ENCODE measurements at regions not wholly inside any gene's neighbourhood (a gene's known extent, or its start where the extent isn't known, plus 50 kb on each side); places are given as distances from the start of the nearest gene placed in this dataset.

GRCh38 chr10:30560326-30560725, 69.2 kb downstream of the LYZL2 start:
- TF ChIP-seq CTCF (conservative IDR thresholded peaks at IDR 0.05; ENCODE audit: low read length) = no peak
- TF ChIP-seq EZH2phosphoT487 (IDR thresholded peaks at IDR 0.05; ENCODE audit: borderline replicate concordance) = no peak
- Histone ChIP-seq H3K4me3 (ENCODE audit: low read length, poor library complexity, severe bottlenecking) (no peak overlapping the region), H3K9ac (ENCODE audit: low read depth, low read length, poor library complexity, severe bottlenecking) (no peak overlapping the region), H3K4me1 (ENCODE audit: insufficient read depth, low read length, poor library complexity, severe bottlenecking) (no peaks in the 10 kb centered on the region), H4K20me1 (ENCODE audit: insufficient read depth, low read length, poor library complexity, severe bottlenecking) (no peaks in the 10 kb centered on the region), H3F3A (ENCODE audit: low read depth) (0 out of 2 replicates have a peak, but pooled peaks cover 2% of the 10 kb centered on the region), H3K4me2 (ENCODE audit: low read depth, low read length, poor library complexity, severe bottlenecking) (no peak overlapping the region), H3K9me2 (replicated peaks; ENCODE audit: low read depth, low read length) (no peaks in the 10 kb centered on the region), H3K27me3 (ENCODE audit: insufficient read depth, low read length, poor library complexity, severe bottlenecking) (no peaks in the 10 kb centered on the region), H3K36me3 (ENCODE audit: insufficient read depth, low read length) (no peaks in the 10 kb centered on the region), H3K79me2 (ENCODE audit: insufficient read depth, low read length) (no peaks in the 10 kb centered on the region), H2AFZ (ENCODE audit: low read length) (no peak overlapping the region), H3K9me3 (ENCODE audit: insufficient read depth, low read depth, low read length) (no peaks in the 10 kb centered on the region)

- H3K9me3 ChIP-seq (ENCODE audit: insufficient read depth, low read depth, low read length) = no peaks in the 10 kb centered on the region
- no peaks in the 10 kb centered on the region for H3K36me3 ChIP-seq (ENCODE audit: insufficient read depth, low read length)
- no peak overlapping the region for H3K4me3 ChIP-seq (ENCODE audit: low read length, poor library complexity, severe bottlenecking)
- H3K4me2 ChIP-seq (ENCODE audit: low read depth, low read length, poor library complexity, severe bottlenecking) = no peak overlapping the region
- TF ChIP-seq EZH2phosphoT487 (IDR thresholded peaks at IDR 0.05; ENCODE audit: borderline replicate concordance) (no peak), CTCF (conservative IDR thresholded peaks at IDR 0.05; ENCODE audit: low read length) (no peak)
- no peak overlapping the region for H3K9ac ChIP-seq (ENCODE audit: low read depth, low read length, poor library complexity, severe bottlenecking)
- H3K4me1 ChIP-seq (ENCODE audit: insufficient read depth, low read length, poor library complexity, severe bottlenecking) = peaks cover 4% of the 10 kb centered on the region
- H3K9me2 ChIP-seq (replicated peaks; ENCODE audit: low read depth, low read length) = no peaks in the 10 kb centered on the region
- H3F3A ChIP-seq (ENCODE audit: low read depth) = 0 out of 2 replicates have a peak, but pooled peaks cover 2% of the 10 kb centered on the region
- H4K20me1 ChIP-seq (ENCODE audit: insufficient read depth, low read length, poor library complexity, severe bottlenecking) = no peaks in the 10 kb centered on the region
- no peaks in the 10 kb centered on the region for H3K79me2 ChIP-seq (ENCODE audit: insufficient read depth, low read length)
- H2AFZ ChIP-seq (ENCODE audit: low read length) = no peak overlapping the region
- H3K27me3 ChIP-seq (ENCODE audit: insufficient read depth, low read length, poor library complexity, severe bottlenecking) = no peaks in the 10 kb centered on the region
Observed at GRCh38 chr10:30559180-30559579, 70.4 kb downstream of the LYZL2 start.

GRCh38 chr10:30558411-30558810, 71.1 kb downstream of the LYZL2 start:
- peaks cover 6% of the 10 kb centered on the region for H3K4me1 ChIP-seq (ENCODE audit: insufficient read depth, low read length, poor library complexity, severe bottlenecking)
- no peak overlapping the region for H2AFZ ChIP-seq (ENCODE audit: low read length)
- no peak overlapping the region for H3K4me3 ChIP-seq (ENCODE audit: low read length, poor library complexity, severe bottlenecking)
- no peaks in the 10 kb centered on the region for H3K79me2 ChIP-seq (ENCODE audit: insufficient read depth, low read length)
- H3F3A ChIP-seq (ENCODE audit: low read depth) = 0 out of 2 replicates have a peak, but pooled peaks cover 2% of the 10 kb centered on the region
- no peaks in the 10 kb centered on the region for H3K27me3 ChIP-seq (ENCODE audit: insufficient read depth, low read length, poor library complexity, severe bottlenecking)
- no peak overlapping the region for H3K4me2 ChIP-seq (ENCODE audit: low read depth, low read length, poor library complexity, severe bottlenecking)
- TF ChIP-seq EZH2phosphoT487 (IDR thresholded peaks at IDR 0.05; ENCODE audit: borderline replicate concordance) (no peak), CTCF (conservative IDR thresholded peaks at IDR 0.05; ENCODE audit: low read length) (no peak)
- no peaks in the 10 kb centered on the region for H3K9me3 ChIP-seq (ENCODE audit: insufficient read depth, low read depth, low read length)
- no peaks in the 10 kb centered on the region for H3K36me3 ChIP-seq (ENCODE audit: insufficient read depth, low read length)
- no peaks in the 10 kb centered on the region for H4K20me1 ChIP-seq (ENCODE audit: insufficient read depth, low read length, poor library complexity, severe bottlenecking)
- no peak overlapping the region for H3K9ac ChIP-seq (ENCODE audit: low read depth, low read length, poor library complexity, severe bottlenecking)
- no peaks in the 10 kb centered on the region for H3K9me2 ChIP-seq (replicated peaks; ENCODE audit: low read depth, low read length)

Measured in Loucy (cell line).